HepG2 (cell line): ENCODE measurements at regions not wholly inside any gene's neighbourhood (a gene's known extent, or its start where the extent isn't known, plus 50 kb on each side); places are given as distances from the start of the nearest gene placed in this dataset.
A peak's percentile ranks its signal among the peaks of the same experiment; 100 is the strongest.

Experiments used
- ARID4A ChIP-seq: sonication (generic); formaldehyde crosslinking; IDR thresholded peaks from 2 replicates; pipeline ENCODE4 v1.5.0; 2020; ENCODE audit warnings: mild to moderate bottlenecking, missing genetic modification reagents, borderline replicate concordance
- E2F5 ChIP-seq: sonication (generic); formaldehyde crosslinking; conservative IDR thresholded peaks from 2 replicates; pipeline ENCODE4 v1.4.0; 2020; ENCODE audit warnings: missing genetic modification reagents
- FOXO1 ChIP-seq: sonication (generic); formaldehyde crosslinking; IDR thresholded peaks from 2 replicates; pipeline ENCODE4 v1.4.0; 2020; ENCODE audit warnings: missing genetic modification reagents
- GLI4 ChIP-seq: sonication (generic); formaldehyde crosslinking; IDR thresholded peaks from 2 replicates; pipeline ENCODE4 v1.5.1; 2020; ENCODE audit warnings: missing genetic modification reagents, mild to moderate bottlenecking, moderate library complexity, borderline replicate concordance
- IKZF5 ChIP-seq: IDR thresholded peaks from 2 replicates; pipeline ENCODE4 v1.6.1; 2018; ENCODE audit warnings: missing genetic modification reagents, mild to moderate bottlenecking, missing compliant biosample characterization
- MXD1 ChIP-seq: sonication (generic); formaldehyde crosslinking; IDR thresholded peaks from 2 replicates; pipeline ENCODE4 v1.4.0; 2020; ENCODE audit warnings: mild to moderate bottlenecking, missing genetic modification reagents
- NCOA1 ChIP-seq: sonication (generic); formaldehyde crosslinking; IDR thresholded peaks from 2 replicates; pipeline ENCODE4 v1.9.0; 2021; ENCODE audit warnings: missing genetic modification reagents
- NFKB2 ChIP-seq: sonication (generic); formaldehyde crosslinking; IDR thresholded peaks from 2 replicates; pipeline ENCODE4 v1.4.0; 2020; ENCODE audit warnings: missing genetic modification reagents, borderline replicate concordance
- TCF12 ChIP-seq, 2 experiments: fragments of 450-650 bp in 1 of 2; sonication (generic) in 1 of 2; formaldehyde crosslinking in 1 of 2; IDR thresholded peaks; 2 replicates each; pipeline versions ENCODE4 v1.6.1 to v1.8.0; 2017 to 2022; ENCODE audit warnings: antibody characterized with exemption in 1 of 2, mild to moderate bottlenecking in 1 of 2, missing genetic modification reagents in 1 of 2, moderate library complexity in 1 of 2
- ZEB1 ChIP-seq: IDR thresholded peaks from 2 replicates; pipeline ENCODE4 v1.6.1; 2012; ENCODE audit warnings: mild to moderate bottlenecking, low read depth, inconsistent platforms; ENCODE audit not compliant: insufficient replicate concordance
- ZFP36L1 ChIP-seq: sonication (generic); formaldehyde crosslinking; IDR thresholded peaks from 2 replicates; pipeline ENCODE4 v1.8.0; 2022; ENCODE audit warnings: mild to moderate bottlenecking, missing genetic modification reagents, moderate library complexity
- ZNF207 ChIP-seq: fragments of 450-650 bp; IDR thresholded peaks from 2 replicates; pipeline ENCODE4 v1.6.1; 2016; ENCODE audit warnings: antibody characterized with exemption, borderline replicate concordance
- ZNF274 ChIP-seq: sonication (generic); formaldehyde crosslinking; IDR thresholded peaks from 2 replicates; pipeline ENCODE4 v1.5.1; 2020; ENCODE audit warnings: mild to moderate bottlenecking, missing genetic modification reagents
- ZNF281 ChIP-seq: sonication (generic); formaldehyde crosslinking; IDR thresholded peaks from 2 replicates; pipeline ENCODE4 v1.4.0; 2020; ENCODE audit warnings: missing genetic modification reagents, borderline replicate concordance
- ZNF512B ChIP-seq: sonication (generic); formaldehyde crosslinking; IDR thresholded peaks from 2 replicates; pipeline ENCODE4 v1.5.1; 2020; ENCODE audit warnings: missing genetic modification reagents, mild to moderate bottlenecking, borderline replicate concordance
- ZNF547 ChIP-seq: sonication (generic); formaldehyde crosslinking; IDR thresholded peaks from 2 replicates; pipeline ENCODE4 v1.5.1; 2020; ENCODE audit warnings: mild to moderate bottlenecking, missing genetic modification reagents
- ZNF878 ChIP-seq: sonication (generic); formaldehyde crosslinking; IDR thresholded peaks from 2 replicates; pipeline ENCODE4 v1.8.1; 2023; ENCODE audit warnings: mild to moderate bottlenecking, missing genetic modification reagents, moderate library complexity

- TF ChIP-seq ARID4A (CRISPR knock-in tag) (peak; percentile 42; the same call in 1 of the 2 replicates), NFKB2 (CRISPR knock-in tag) (no peak), ZFP36L1 (CRISPR knock-in tag) (0 out of 2 replicates have a peak, but pooled peaks have one; percentile 34), E2F5 (CRISPR knock-in tag) (no peak), NCOA1 (CRISPR knock-in tag) (no peak), ZNF878 (CRISPR knock-in tag) (peak; percentile 50; the same call in 1 of the 2 replicates), FOXO1 (CRISPR knock-in tag) (peak; percentile 98), ZEB1 (no peak), ZNF547 (no peak), GLI4 (no peak), ZNF207 (no peak), ZNF281 (CRISPR knock-in tag) (peak; percentile 86; the same call in 1 of the 2 replicates), MXD1 (CRISPR knock-in tag) (no peak), TCF12 (IDR thresholded peaks at IDR 0.05) (no peak), TCF12 (CRISPR knock-in tag; IDR thresholded peaks at IDR 0.05) (peak; percentile 88), ZNF274 (CRISPR knock-in tag) (no peak), IKZF5 (peak; percentile 85), ZNF512B (no peak)
Measured at GRCh38 chr2:234867882-234868285, 83.9 kb upstream of the SH3BP4 start (continued).
